ENCODE measurements at regions not wholly inside any gene's neighbourhood (a gene's known extent, or its start where the extent isn't known, plus 50 kb on each side); places are given as distances from the start of the nearest gene placed in this dataset.

GRCh38 chr1:228900099-228900885, 165.0 kb downstream of the RHOU start:
- Histone ChIP-seq H3K36me3 (replicated peaks; ENCODE audit: insufficient read depth, low read length) (no peaks in the 10 kb centered on the region), H2AFZ (ENCODE audit: low read length) (no peak overlapping the region), H3K79me2 (ENCODE audit: low read length) (no peaks in the 10 kb centered on the region), H3K9ac (ENCODE audit: low read length) (no peak overlapping the region), H3F3A (ENCODE audit: insufficient read depth, low read length) (no peaks in the 10 kb centered on the region), H3K27me3 (replicated peaks; ENCODE audit: insufficient read depth, low read length) (no peaks in the 10 kb centered on the region), H3K4me3 (ENCODE audit: low read length) (no peak overlapping the region), H4K20me1 (ENCODE audit: insufficient read depth, low read length) (no peaks in the 10 kb centered on the region), H3K9me2 (replicated peaks; ENCODE audit: insufficient read depth, low read length) (no peaks in the 10 kb centered on the region), H3K4me2 (ENCODE audit: low read depth, low read length) (no peak overlapping the region), H3K9me3 (replicated peaks; ENCODE audit: insufficient read depth, low read length) (no peaks in the 10 kb centered on the region), H3K4me1 (ENCODE audit: low read length) (no peaks in the 10 kb centered on the region), H3K27ac (ENCODE audit: low read length) (no peak overlapping the region)
- TF ChIP-seq CTCF (IDR thresholded peaks at IDR 0.05; ENCODE audit: low read length) (no peak), EZH2phosphoT487 (IDR thresholded peaks at IDR 0.05; ENCODE audit: low read length) (no peak), EZH2 (optimal IDR thresholded peaks at IDR 0.05; ENCODE audit: low read depth, low read length) (no peak)
- no peak for DNase-seq

GRCh38 chr1:228900886-228901392, 165.7 kb downstream of the RHOU start:
- no peaks in the 10 kb centered on the region for H3K79me2 ChIP-seq (ENCODE audit: low read length)
- no peak overlapping the region for H3K4me3 ChIP-seq (ENCODE audit: low read length)
- no peaks in the 10 kb centered on the region for H3K4me1 ChIP-seq (ENCODE audit: low read length)
- H3F3A ChIP-seq (ENCODE audit: insufficient read depth, low read length), result no peaks in the 10 kb centered on the region
- no peak overlapping the region for H2AFZ ChIP-seq (ENCODE audit: low read length)
- no peaks in the 10 kb centered on the region for H3K9me2 ChIP-seq (replicated peaks; ENCODE audit: insufficient read depth, low read length)
- TF ChIP-seq EZH2phosphoT487 (IDR thresholded peaks at IDR 0.05; ENCODE audit: low read length) (no peak), CTCF (IDR thresholded peaks at IDR 0.05; ENCODE audit: low read length) (no peak), EZH2 (optimal IDR thresholded peaks at IDR 0.05; ENCODE audit: low read depth, low read length) (no peak)
- no peaks in the 10 kb centered on the region for H3K27me3 ChIP-seq (replicated peaks; ENCODE audit: insufficient read depth, low read length)
- no peak overlapping the region for H3K9ac ChIP-seq (ENCODE audit: low read length)
- no peak overlapping the region for H3K4me2 ChIP-seq (ENCODE audit: low read depth, low read length)
- H3K27ac ChIP-seq (ENCODE audit: low read length), result no peak overlapping the region
- no peak for DNase-seq
- H3K9me3 ChIP-seq (replicated peaks; ENCODE audit: insufficient read depth, low read length), result no peaks in the 10 kb centered on the region
- no peaks in the 10 kb centered on the region for H3K36me3 ChIP-seq (replicated peaks; ENCODE audit: insufficient read depth, low read length)
- no peaks in the 10 kb centered on the region for H4K20me1 ChIP-seq (ENCODE audit: insufficient read depth, low read length)

- no peaks in the 10 kb centered on the region for H3K36me3 ChIP-seq (replicated peaks; ENCODE audit: insufficient read depth, low read length)
- H3K4me1 ChIP-seq (ENCODE audit: low read length), result no peaks in the 10 kb centered on the region
- H3K9ac ChIP-seq (ENCODE audit: low read length), result no peak overlapping the region
- no peak overlapping the region for H2AFZ ChIP-seq (ENCODE audit: low read length)
- no peaks in the 10 kb centered on the region for H3K27me3 ChIP-seq (replicated peaks; ENCODE audit: insufficient read depth, low read length)
- no peaks in the 10 kb centered on the region for H4K20me1 ChIP-seq (ENCODE audit: insufficient read depth, low read length)
- H3K4me2 ChIP-seq (ENCODE audit: low read depth, low read length), result no peak overlapping the region
- H3K9me3 ChIP-seq (replicated peaks; ENCODE audit: insufficient read depth, low read length), result no peaks in the 10 kb centered on the region
- H3K4me3 ChIP-seq (ENCODE audit: low read length), result no peak overlapping the region
- no peak overlapping the region for H3K27ac ChIP-seq (ENCODE audit: low read length)
- H3F3A ChIP-seq (ENCODE audit: insufficient read depth, low read length), result no peaks in the 10 kb centered on the region
- no peak for DNase-seq
- no peak for TF ChIP-seq EZH2 (optimal IDR thresholded peaks at IDR 0.05; ENCODE audit: low read depth, low read length)
- TF ChIP-seq EZH2phosphoT487 (IDR thresholded peaks at IDR 0.05; ENCODE audit: low read length), result no peak
- TF ChIP-seq CTCF (IDR thresholded peaks at IDR 0.05; ENCODE audit: low read length), result no peak
- H3K9me2 ChIP-seq (replicated peaks; ENCODE audit: insufficient read depth, low read length), result no peaks in the 10 kb centered on the region
- no peaks in the 10 kb centered on the region for H3K79me2 ChIP-seq (ENCODE audit: low read length)
These were observed 166.8 kb downstream of the RHOU start for GRCh38 chr1:228901936-228902681.
